ENCODE measurements at regions not wholly inside any gene's neighbourhood (a gene's known extent, or its start where the extent isn't known, plus 50 kb on each side); places are given as distances from the start of the nearest gene placed in this dataset.

- DNase-seq (ENCODE audit: low read depth in 1 of 2, low spot score in 2 of 2) (no peak), FAIRE-seq (no peak)
- Histone ChIP-seq H3K23ac (ENCODE audit: insufficient read length) (no peak overlapping the region), H3K4me3 (ENCODE audit: extremely low read depth in 1 of 4, insufficient read depth in 2 of 4, low read depth in 3 of 4, low read length in 4 of 4) (no peak overlapping the region), H4K91ac (replicated peaks; ENCODE audit: insufficient read length, low read length) (no peak overlapping the region), H4K20me1 (replicated peaks in 1 of 2; ENCODE audit: control insufficient read depth in 1 of 2, insufficient read depth in 2 of 2, low read length in 2 of 2) (no peaks in the 10 kb centered on the region), H4K5ac (ENCODE audit: insufficient read length, low read depth, low read length) (no peak overlapping the region), H2BK20ac (ENCODE audit: low read length) (no peak overlapping the region), H3K4ac (replicated peaks; ENCODE audit: insufficient read length, low read depth, low read length) (no peak overlapping the region), H4K8ac (ENCODE audit: extremely low read depth, insufficient read depth, low read length) (no peak overlapping the region), H3K4me2 (ENCODE audit: insufficient read depth in 1 of 2, low read depth in 2 of 2, low read length in 2 of 2) (no peak overlapping the region), H2BK15ac (ENCODE audit: low read length) (no peak overlapping the region), H3K56ac (replicated peaks; ENCODE audit: insufficient read length, low read depth, low read length) (no peak overlapping the region), H3K79me1 (ENCODE audit: low read depth, low read length) (no peaks in the 10 kb centered on the region), H2BK12ac (ENCODE audit: low read depth, low read length) (no peak overlapping the region), H2AK5ac (ENCODE audit: low read depth, low read length) (no peak overlapping the region), H2BK5ac (ENCODE audit: low read depth, low read length) (no peak overlapping the region), H3K23me2 (ENCODE audit: low read depth, low read length) (no peaks in the 10 kb centered on the region), H2BK120ac (replicated peaks; ENCODE audit: low read depth, low read length) (no peak overlapping the region), H2AFZ (ENCODE audit: low read length) (no peak overlapping the region), H3K9ac (replicated peaks in 1 of 4; ENCODE audit: extremely low read depth in 1 of 4, low read depth in 3 of 4, low read length in 3 of 4) (no peak overlapping the region), H3K9me3 (ENCODE audit: insufficient read depth in 2 of 2, low read depth in 1 of 2, low read length in 1 of 2) (no peaks in the 10 kb centered on the region), H3K36me3 (ENCODE audit: control insufficient read depth in 2 of 4, insufficient read depth in 4 of 4, low read length in 3 of 4) (no peaks in the 10 kb centered on the region), H3K27me3 (replicated peaks in 1 of 4; ENCODE audit: control insufficient read depth in 3 of 4, extremely low read depth in 1 of 4, insufficient read depth in 3 of 4, low read length in 3 of 4) (no peaks in the 10 kb centered on the region), H3K18ac (ENCODE audit: extremely low read depth, low read length) (no peak overlapping the region), H3K79me2 (ENCODE audit: control insufficient read depth in 1 of 2, insufficient read depth in 2 of 2, low read length in 2 of 2) (no peaks in the 10 kb centered on the region), H3K14ac (ENCODE audit: insufficient read length) (no peak overlapping the region), H3K4me1 (replicated peaks in 1 of 4; ENCODE audit: control insufficient read depth in 3 of 4, insufficient read depth in 4 of 4, low read length in 3 of 4) (no peaks in the 10 kb centered on the region), H3K27ac (ENCODE audit: low read depth, low read length) (no peak overlapping the region)
- CTCF ChIA-PET (ENCODE audit: partially characterized antibody), result interaction anchor here (0.7 to 3.3 kb wide), 7 partner anchors 9 to 223 kb away, joined by 3 to 22 read pairs (median 3); no protein-coding TSS in a partner anchor
- 85% methylated on average over 2 of the region's 2 CpGs; no CpG with 5 or more reads in 1 of the 2 experiments for WGBS, 2 experiments (ENCODE audit: extremely low coverage in 1 of 2, insufficient coverage in 1 of 2, insufficient read length in 1 of 2, insufficient replicate concordance in 2 of 2, low coverage in 1 of 2, low lambda C conversion rate in 2 of 2, missing lambda C conversion rate in 1 of 2)
- POLR2A ChIA-PET (ENCODE audit: partially characterized antibody), result no interaction called here
- no peak for TF ChIP-seq TBP (IDR thresholded peaks at IDR 0.05; ENCODE audit: low read depth, low read length)
- no peak for TF ChIP-seq ASH2L (IDR thresholded peaks at IDR 0.05; ENCODE audit: low read length)
- TF ChIP-seq NRF1 (IDR thresholded peaks at IDR 0.05; ENCODE audit: low read depth, low read length), result no peak
- TF ChIP-seq TAF1 (IDR thresholded peaks at IDR 0.05; ENCODE audit: low read depth, low read length), result no peak
- TF ChIP-seq MAFK (IDR thresholded peaks at IDR 0.05; ENCODE audit: low read depth, low read length), result no peak
- no peak for TF ChIP-seq ATF2 (IDR thresholded peaks at IDR 0.05; ENCODE audit: low read length)
- TF ChIP-seq KDM5A (IDR thresholded peaks at IDR 0.05; ENCODE audit: low read length), result no peak
- no peak for TF ChIP-seq BRCA1 (IDR thresholded peaks at IDR 0.05; ENCODE audit: low read depth, low read length)
- no peak for TF ChIP-seq SRF (IDR thresholded peaks at IDR 0.05; ENCODE audit: low read depth, low read length)
- no peak for TF ChIP-seq CHD2 (IDR thresholded peaks at IDR 0.05; ENCODE audit: low read length)
- no peak for TF ChIP-seq EP300 (IDR thresholded peaks at IDR 0.05; ENCODE audit: borderline replicate concordance in 1 of 2, low read depth in 2 of 2, low read length in 2 of 2)
Measured at GRCh38 chr16:27152121-27152520, 51.2 kb upstream of the KDM8 start.
